ENCODE measurements at regions not wholly inside any gene's neighbourhood (a gene's known extent, or its start where the extent isn't known, plus 50 kb on each side); places are given as distances from the start of the nearest gene placed in this dataset.
"Not testable (repeated sequence)": the region's sequence is repeated elsewhere in the genome, so short reads cannot be mapped to it uniquely, and the experiment has no call there.

- TF ChIP-seq, protein P1, sequence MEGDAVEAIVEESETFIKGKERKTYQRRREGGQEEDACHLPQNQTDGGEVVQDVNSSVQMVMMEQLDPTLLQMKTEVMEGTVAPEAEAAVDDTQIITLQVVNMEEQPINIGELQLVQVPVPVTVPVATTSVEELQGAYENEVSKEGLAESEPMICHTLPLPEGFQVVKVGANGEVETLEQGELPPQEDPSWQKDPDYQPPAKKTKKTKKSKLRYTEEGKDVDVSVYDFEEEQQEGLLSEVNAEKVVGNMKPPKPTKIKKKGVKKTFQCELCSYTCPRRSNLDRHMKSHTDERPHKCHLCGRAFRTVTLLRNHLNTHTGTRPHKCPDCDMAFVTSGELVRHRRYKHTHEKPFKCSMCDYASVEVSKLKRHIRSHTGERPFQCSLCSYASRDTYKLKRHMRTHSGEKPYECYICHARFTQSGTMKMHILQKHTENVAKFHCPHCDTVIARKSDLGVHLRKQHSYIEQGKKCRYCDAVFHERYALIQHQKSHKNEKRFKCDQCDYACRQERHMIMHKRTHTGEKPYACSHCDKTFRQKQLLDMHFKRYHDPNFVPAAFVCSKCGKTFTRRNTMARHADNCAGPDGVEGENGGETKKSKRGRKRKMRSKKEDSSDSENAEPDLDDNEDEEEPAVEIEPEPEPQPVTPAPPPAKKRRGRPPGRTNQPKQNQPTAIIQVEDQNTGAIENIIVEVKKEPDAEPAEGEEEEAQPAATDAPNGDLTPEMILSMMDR (conservative IDR thresholded peaks at IDR 0.05; ENCODE audit: low read length): not testable (repeated sequence)
- not testable (repeated sequence) for TF ChIP-seq EZH2phosphoT487 (IDR thresholded peaks at IDR 0.05; ENCODE audit: borderline replicate concordance)
Measured at GRCh38 chr12:75614396-75614795, 103.0 kb upstream of the KRR1 start.

All from Loucy (cell line).